ENCODE measurements at regions not wholly inside any gene's neighbourhood (a gene's known extent, or its start where the extent isn't known, plus 50 kb on each side); places are given as distances from the start of the nearest gene placed in this dataset.

GRCh38 chr2:9156483-9156882 is 50.1 kb upstream of the ASAP2 start:
- DNase-seq (ENCODE audit: low read depth in 2 of 2, low spot score in 1 of 2), result no peak

GRCh38 chr2:9154061-9154460 is 52.6 kb upstream of the ASAP2 start:
- DNase-seq (ENCODE audit: low read depth in 2 of 2, low spot score in 1 of 2), result no peak

DNA sequence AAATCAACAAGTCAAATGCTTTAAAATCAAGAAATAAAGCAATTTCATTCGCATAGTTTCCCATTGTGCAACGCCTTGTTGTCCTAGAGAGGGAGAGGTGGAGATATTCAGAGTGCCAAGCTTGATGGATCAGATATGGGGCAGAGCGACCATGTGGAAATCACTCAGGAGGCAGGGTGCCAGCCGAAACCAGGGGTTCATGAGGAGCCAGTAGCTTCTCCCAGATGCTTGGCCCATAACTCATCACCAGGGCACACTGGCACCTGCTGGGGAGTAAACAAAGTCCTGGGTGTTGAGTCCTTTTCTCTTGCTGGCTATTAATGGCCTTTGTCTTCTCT is 53.0 kb upstream of the ASAP2 start:
- no peak for DNase-seq (ENCODE audit: low read depth in 2 of 2, low spot score in 1 of 2)

GRCh38 chr2:9152975-9153642 is 53.5 kb upstream of the ASAP2 start:
- no peak for DNase-seq (ENCODE audit: low read depth in 2 of 2, low spot score in 1 of 2)

- no peak for DNase-seq (ENCODE audit: low read depth in 2 of 2, low spot score in 1 of 2)
Measured at GRCh38 chr2:9150906-9151305, 55.7 kb upstream of the ASAP2 start.

DNA sequence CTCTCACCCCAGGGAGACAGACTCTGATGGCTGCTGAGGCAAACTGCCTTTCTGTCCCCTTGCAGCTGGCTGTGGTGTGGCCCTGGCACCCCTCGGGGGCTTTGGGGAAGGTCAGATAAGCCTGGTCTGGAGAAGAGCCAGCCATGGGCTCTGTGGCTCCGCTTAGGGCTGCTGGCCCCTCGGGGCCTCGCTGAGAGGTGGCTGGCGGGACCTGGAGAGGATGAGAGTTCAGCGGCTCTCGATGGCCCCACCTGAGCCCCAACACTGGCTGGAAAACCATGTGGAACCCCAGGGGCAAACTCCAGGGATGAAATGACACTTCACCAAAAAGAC is 56.1 kb upstream of the ASAP2 start:
- DNase-seq (ENCODE audit: low read depth in 2 of 2, low spot score in 1 of 2), result no peak

DNA sequence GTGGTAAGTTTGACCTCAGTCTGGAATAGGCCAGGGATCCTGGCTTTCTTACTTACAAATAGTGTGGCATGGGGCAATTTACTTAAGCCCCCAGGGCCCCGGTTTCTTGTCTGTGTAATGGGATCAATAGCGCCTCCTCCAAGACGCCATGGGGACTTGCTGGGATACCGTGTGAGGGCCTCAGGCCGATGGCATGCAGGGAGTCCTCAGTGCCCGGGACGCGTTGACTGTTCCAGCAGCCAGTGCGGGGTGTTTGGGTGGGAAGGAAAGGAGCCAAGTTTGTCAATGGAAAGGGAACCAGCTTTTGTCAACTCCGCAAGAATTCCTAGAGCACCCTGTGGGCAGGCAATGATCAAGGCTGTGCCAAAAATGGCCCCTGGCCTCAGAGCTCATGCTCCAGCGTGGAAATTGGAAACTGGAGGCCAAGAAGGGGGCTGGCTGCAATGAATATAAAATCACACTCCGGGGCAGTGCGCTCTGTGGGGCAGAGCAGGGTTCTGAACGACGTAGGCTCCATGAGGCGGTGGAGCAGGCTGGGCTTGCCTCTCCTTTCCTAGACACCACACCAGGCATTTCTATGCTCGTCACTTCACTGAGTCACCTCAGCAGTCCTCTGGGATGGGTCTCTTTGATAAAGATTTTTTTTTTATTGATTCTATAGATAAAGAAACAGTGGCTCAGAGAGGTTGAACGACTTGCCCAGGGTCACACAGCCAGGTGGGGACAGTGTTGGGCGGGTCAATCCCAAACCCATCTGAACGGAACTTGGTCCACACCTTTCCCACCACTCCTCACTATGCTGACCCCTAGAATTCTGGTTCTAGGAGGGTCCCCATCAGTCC is 56.7 kb upstream of the ASAP2 start:
- no peak for DNase-seq (ENCODE audit: low read depth in 2 of 2, low spot score in 1 of 2)

DNA sequence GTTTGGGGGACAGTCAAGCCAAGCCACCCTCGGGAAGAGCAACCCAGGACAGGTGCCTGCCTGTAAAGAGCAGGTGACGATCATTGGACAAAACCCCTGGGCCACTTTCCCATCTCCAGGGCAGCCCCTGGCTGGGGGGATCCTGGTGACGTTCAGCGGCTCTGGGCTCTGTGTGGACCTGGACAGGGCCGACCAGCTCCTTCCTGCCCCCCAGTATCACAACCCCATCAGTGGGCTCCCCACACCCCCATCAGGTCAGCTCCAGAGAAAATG is 57.3 kb upstream of the ASAP2 start:
- DNase-seq (ENCODE audit: low read depth in 2 of 2, low spot score in 1 of 2), result no peak

DNA sequence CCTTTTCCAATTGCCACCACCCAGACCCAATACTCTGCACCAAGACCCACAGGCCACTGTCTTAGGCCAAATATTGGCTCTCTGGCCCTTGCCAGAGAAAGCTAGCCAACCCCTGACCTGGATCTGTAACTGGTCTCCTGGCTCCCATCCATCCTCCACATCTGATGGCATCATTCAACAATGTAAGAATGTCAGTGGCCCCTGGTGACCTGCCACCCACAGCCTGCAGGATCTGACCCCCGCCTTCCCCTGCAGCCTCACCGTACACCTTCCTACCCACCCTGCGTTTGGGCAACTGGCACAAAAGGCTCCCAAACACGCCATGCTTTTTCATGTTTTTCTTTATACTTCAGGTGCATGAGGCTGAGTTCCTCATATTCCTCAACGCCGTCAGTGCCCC is 60.0 kb upstream of the ASAP2 start:
- DNase-seq (ENCODE audit: low read depth in 2 of 2, low spot score in 1 of 2), result no peak

- no peak for DNase-seq (ENCODE audit: low read depth in 2 of 2, low spot score in 1 of 2)
Measured at GRCh38 chr2:9145752-9146430, 60.7 kb upstream of the ASAP2 start.

- DNase-seq (ENCODE audit: low read depth in 2 of 2, low spot score in 1 of 2), result no peak
Measured at GRCh38 chr2:9145109-9145751, 61.4 kb upstream of the ASAP2 start.

DNA sequence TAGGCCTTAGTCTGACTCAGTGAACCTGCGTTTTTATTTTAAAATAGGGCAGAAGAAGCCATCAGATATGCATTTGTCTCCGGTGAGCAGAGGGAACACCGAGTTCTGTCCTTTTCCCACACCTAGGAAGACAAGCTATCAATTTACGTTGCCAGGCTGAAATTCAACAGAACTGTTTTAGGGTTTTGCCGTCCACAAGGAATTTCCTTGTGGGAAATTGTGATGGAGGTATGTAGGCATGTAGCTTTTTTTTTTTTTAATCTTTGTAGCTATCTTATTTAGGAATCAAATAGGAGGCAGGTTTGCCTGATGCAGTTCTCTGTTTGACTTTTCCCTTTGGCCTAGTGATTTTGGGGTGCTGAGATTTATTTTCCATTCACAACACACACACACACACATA is 62.0 kb upstream of the ASAP2 start:
- DNase-seq (ENCODE audit: low read depth in 2 of 2, low spot score in 1 of 2), result no peak

- DNase-seq (ENCODE audit: low read depth in 2 of 2, low spot score in 1 of 2), result no peak
Measured at GRCh38 chr2:9144046-9144445, 62.6 kb upstream of the ASAP2 start.

- DNase-seq (ENCODE audit: low read depth in 2 of 2, low spot score in 1 of 2), result no peak
Measured at GRCh38 chr2:9143264-9143815, 63.3 kb upstream of the ASAP2 start.

- DNase-seq (ENCODE audit: low read depth in 2 of 2, low spot score in 1 of 2), result peak; percentile 46 to 67
Measured at GRCh38 chr2:9142551-9143263, 63.9 kb upstream of the ASAP2 start.

DNA sequence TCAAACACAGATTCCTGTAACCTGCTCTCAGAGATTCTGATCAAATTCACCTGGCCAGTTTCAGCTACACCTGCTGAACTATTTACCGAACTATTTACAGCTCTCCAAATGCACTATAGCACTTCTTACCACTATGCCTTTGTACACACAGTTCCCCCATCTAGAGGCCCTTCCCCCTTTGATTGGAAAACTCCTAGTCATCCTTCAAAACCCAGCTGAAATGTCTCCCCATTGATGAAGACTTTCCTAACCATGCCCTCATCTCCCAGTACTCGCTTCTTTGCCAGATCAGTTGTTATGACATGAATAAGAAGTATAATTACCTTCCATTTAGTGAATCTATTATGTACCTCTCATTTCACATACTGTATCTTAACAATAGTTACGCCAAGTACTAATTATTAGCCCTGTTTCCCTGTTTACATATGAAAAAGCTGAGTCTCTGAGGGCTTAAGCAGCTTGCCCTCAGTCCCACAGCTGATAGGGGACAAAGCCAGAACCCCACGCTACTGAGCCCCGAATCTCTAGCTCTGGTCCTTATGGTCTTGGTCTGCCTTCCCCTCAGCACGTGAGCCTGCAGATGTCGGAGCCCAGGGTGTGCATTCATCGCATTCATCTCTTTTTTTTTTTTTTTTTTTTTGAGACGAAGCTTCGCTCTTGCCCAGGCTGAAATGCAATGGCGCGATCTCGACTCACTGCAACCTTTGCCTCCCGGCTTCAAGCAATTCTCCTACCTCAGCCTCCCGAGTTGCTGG is 64.7 kb upstream of the ASAP2 start:
- DNase-seq (ENCODE audit: low read depth in 2 of 2, low spot score in 1 of 2), result no peak

GRCh38 chr2:9141091-9141667 is 65.4 kb upstream of the ASAP2 start:
- no peak for DNase-seq (ENCODE audit: low read depth in 2 of 2, low spot score in 1 of 2)

GRCh38 chr2:9140645-9141044 is 66.0 kb upstream of the ASAP2 start:
- DNase-seq (ENCODE audit: low read depth in 2 of 2, low spot score in 1 of 2), result no peak

GRCh38 chr2:9139491-9140443 is 66.8 kb upstream of the ASAP2 start:
- DNase-seq (ENCODE audit: low read depth in 2 of 2, low spot score in 1 of 2), result peak; percentile 9 to 18

Data from stimulated activated CD8-positive, alpha-beta memory T cell treated with anti-CD3 and anti-CD28 coated beads, Interleukin-4, amount 100 ng/mL, for 1 hour (primary cell).